B cell (primary cell): ENCODE measurements at regions not wholly inside any gene's neighbourhood (a gene's known extent, or its start where the extent isn't known, plus 50 kb on each side); places are given as distances from the start of the nearest gene placed in this dataset.

ENCODE experiments used
- ATAC-seq: fragments of 200-7000 bp; cut with Tn5 transposase; one replicate; pipeline ENCODE4 v1.10.0; 2021; ENCODE audit warnings: low read depth, mild to moderate bottlenecking, moderate number of reproducible peaks, moderate library complexity
- CTCF ChIA-PET: fragments of 350-600 bp; sonication (Branson Sonifier 250); formaldehyde crosslinking; loops from one replicate; lab custom pipeline; 2021; ENCODE audit warnings: antibody characterized with exemption, inconsistent platforms; lab: Charles Lee
- POLR2A ChIA-PET: fragments of 350-600 bp; sonication (Branson Sonifier 250); formaldehyde crosslinking; loops from one replicate; lab custom pipeline; 2021; ENCODE audit warnings: antibody characterized with exemption; lab: Charles Lee
- DNase-seq: peaks from one replicate; pipeline ENCODE4 v3.0.0; 2013
- H2AFZ ChIP-seq: 2 replicates; pipeline ENCODE4 v1.6.1; 2012; ENCODE audit warnings: mild to moderate bottlenecking, low read depth, low read length; ENCODE audit not compliant: insufficient read depth, poor library complexity, severe bottlenecking
- H3K27ac ChIP-seq, 2 donors: 1 replicate in 1 of 2; 2 replicates in 1 of 2; pipeline ENCODE4 v1.5.1; 2012 to 2013; ENCODE audit warnings: low read length in 2 of 2, mild to moderate bottlenecking in 2 of 2, moderate library complexity in 1 of 2
- H3K27me3 ChIP-seq, 4 experiments: fragments of 200-600 bp in 1 of 4; sonication (generic) in 1 of 4; replicated peaks in 1 of 4; 1 replicate in 2 of 4; 2 replicates in 2 of 4; pipeline versions ENCODE4 v1.6.1 to v1.7.0; 2013 to 2016; ENCODE audit warnings: low read length in 3 of 4, mild to moderate bottlenecking in 2 of 4, mixed read lengths in 1 of 4, moderate library complexity in 1 of 4; ENCODE audit not compliant: insufficient read depth in 4 of 4, control insufficient read depth in 3 of 4; ENCODE audit errors: control extremely low read depth in 1 of 4
- H3K36me3 ChIP-seq, 2 experiments: replicated peaks in 1 of 2; 1 replicate in 1 of 2; 2 replicates in 1 of 2; pipeline versions ENCODE4 v1.6.1 to v1.7.1; 2013; ENCODE audit warnings: low read length in 1 of 2; ENCODE audit not compliant: insufficient read depth in 2 of 2, control insufficient read depth in 1 of 2; ENCODE audit errors: control extremely low read depth in 1 of 2, extremely low read depth in 1 of 2
- H3K4me1 ChIP-seq, 2 donors: fragments of 200-600 bp in 1 of 2; sonication (generic) in 1 of 2; 1 replicate in 1 of 2; 2 replicates in 1 of 2; pipeline versions ENCODE4 v1.5.1 to v1.6.1; 2013 to 2017; ENCODE audit warnings: low read length in 2 of 2; ENCODE audit not compliant: control insufficient read depth in 2 of 2, insufficient read depth in 2 of 2
- H3K4me2 ChIP-seq: replicated peaks from 2 replicates; pipeline ENCODE3; 2012; ENCODE audit warnings: mild to moderate bottlenecking, low read depth, low read length; ENCODE audit not compliant: poor library complexity, severe bottlenecking
- H3K4me3 ChIP-seq, 5 experiments: fragments of 200-600 bp in 1 of 5; sonication (generic) in 1 of 5; 1 replicate in 3 of 5; 2 replicates in 2 of 5; pipeline versions ENCODE4 v1.5.1 to v1.7.0; 2011 to 2016; ENCODE audit warnings: low read length in 4 of 5, mild to moderate bottlenecking in 4 of 5, low read depth in 2 of 5, control low read depth in 1 of 5, moderate library complexity in 1 of 5; ENCODE audit not compliant: insufficient read depth in 1 of 5; ENCODE audit errors: control extremely low read depth in 1 of 5, extremely low read depth in 1 of 5
- H3K79me2 ChIP-seq: fragments of 200-600 bp; sonication (generic); one replicate; pipeline ENCODE4 v1.6.0; 2016; ENCODE audit warnings: low read length; ENCODE audit not compliant: control insufficient read depth, insufficient read depth
- H3K9ac ChIP-seq: fragments of 200-600 bp; sonication (generic); 2 replicates; pipeline ENCODE4 v1.6.1; 2017; ENCODE audit warnings: mild to moderate bottlenecking, low read length, moderate library complexity
- H3K9me3 ChIP-seq, 3 donors: one replicate each; pipeline versions ENCODE4 v1.6.1 to v1.7.1; 2013; ENCODE audit warnings: low read length in 2 of 3; ENCODE audit not compliant: control insufficient read depth in 2 of 3, insufficient read depth in 1 of 3; ENCODE audit errors: control extremely low read depth in 1 of 3
- H4K20me1 ChIP-seq: 2 replicates; pipeline ENCODE4 v1.6.0; 2012; ENCODE audit warnings: mild to moderate bottlenecking, low read length; ENCODE audit not compliant: insufficient read depth, control insufficient read depth, poor library complexity, severe bottlenecking
- H3K27ac Mint-ChIP-seq: one replicate; pipeline ENCODE4 v1.8.0; 2021; ENCODE audit warnings: mixed read lengths
- H3K27me3 Mint-ChIP-seq: one replicate; pipeline ENCODE4 v1.8.0; 2021; ENCODE audit warnings: mixed read lengths
- H3K4me1 Mint-ChIP-seq: one replicate; pipeline ENCODE4 v1.8.0; 2021; ENCODE audit warnings: mixed read lengths
- H3K4me3 Mint-ChIP-seq: one replicate; pipeline ENCODE4 v1.8.0; 2021; ENCODE audit warnings: mixed read lengths
- H3K9me3 Mint-ChIP-seq: one replicate; pipeline ENCODE4 v1.8.0; 2022; ENCODE audit warnings: mixed read lengths; ENCODE audit not compliant: insufficient read depth
- EZH2 ChIP-seq: IDR thresholded peaks from 2 replicates; pipeline ENCODE4 v1.6.1; 2012; ENCODE audit warnings: borderline replicate concordance, low read depth, mild to moderate bottlenecking, moderate library complexity, low read length; ENCODE audit not compliant: insufficient read depth, poor library complexity, severe bottlenecking
- WGBS: methylation state at CpG from one replicate; pipeline ENCODE4 v1.1.5; 2013; ENCODE audit warnings: missing lambda C conversion rate; ENCODE audit not compliant: insufficient coverage; 5-methylcytosine and 5-hydroxymethylcytosine counted together
- intact Hi-C: fragments of 100-400 bp; cut with micrococcal nuclease; formaldehyde crosslinking; loops from one replicate; pipeline ENCODE4 v1.10.0; 2022
- TF ChIP-seq, protein P1 (sequence below): fragments of 200-600 bp; IDR thresholded peaks from one replicate; pipeline ENCODE4 v1.8.0; 2022; ENCODE audit warnings: antibody characterized with exemption, mild to moderate bottlenecking

DNA sequence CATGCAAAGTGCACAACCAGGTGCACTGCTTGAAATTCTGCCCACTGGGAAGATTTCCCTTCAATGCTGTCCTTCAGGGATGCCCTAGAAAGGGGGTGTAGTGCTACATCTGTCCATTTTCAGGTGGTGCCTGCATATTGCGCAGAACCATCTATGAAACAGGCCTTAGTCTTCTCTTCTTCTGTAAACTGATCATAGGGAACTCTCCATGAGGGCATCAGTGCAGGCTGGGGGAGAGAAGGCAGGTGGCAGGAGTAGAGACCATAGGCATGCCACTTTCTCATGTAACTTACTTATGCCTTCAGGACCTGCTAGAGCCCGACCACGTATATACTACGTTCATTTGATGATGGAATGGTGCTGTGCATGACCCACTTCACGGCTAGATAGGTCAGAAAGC is 912.1 kb downstream of the SLC4A3 start:
- no peak overlapping the region for H3K4me3 ChIP-seq
- no peak overlapping the region for H3K27ac Mint-ChIP-seq
- no peak overlapping the region for H3K4me2 ChIP-seq
- no peaks in the 10 kb centered on the region for H3K36me3 ChIP-seq
- no peaks in the 10 kb centered on the region for H4K20me1 ChIP-seq
- no peak overlapping the region for H2AFZ ChIP-seq
- H3K4me1 Mint-ChIP-seq, result no peaks in the 10 kb centered on the region
- H3K79me2 ChIP-seq, result no peaks in the 10 kb centered on the region
- intact Hi-C loops, result no loop called here
- H3K27ac ChIP-seq, result no peak overlapping the region
- H3K27me3 ChIP-seq, result no peaks in the 10 kb centered on the region
- TF ChIP-seq, protein P1, sequence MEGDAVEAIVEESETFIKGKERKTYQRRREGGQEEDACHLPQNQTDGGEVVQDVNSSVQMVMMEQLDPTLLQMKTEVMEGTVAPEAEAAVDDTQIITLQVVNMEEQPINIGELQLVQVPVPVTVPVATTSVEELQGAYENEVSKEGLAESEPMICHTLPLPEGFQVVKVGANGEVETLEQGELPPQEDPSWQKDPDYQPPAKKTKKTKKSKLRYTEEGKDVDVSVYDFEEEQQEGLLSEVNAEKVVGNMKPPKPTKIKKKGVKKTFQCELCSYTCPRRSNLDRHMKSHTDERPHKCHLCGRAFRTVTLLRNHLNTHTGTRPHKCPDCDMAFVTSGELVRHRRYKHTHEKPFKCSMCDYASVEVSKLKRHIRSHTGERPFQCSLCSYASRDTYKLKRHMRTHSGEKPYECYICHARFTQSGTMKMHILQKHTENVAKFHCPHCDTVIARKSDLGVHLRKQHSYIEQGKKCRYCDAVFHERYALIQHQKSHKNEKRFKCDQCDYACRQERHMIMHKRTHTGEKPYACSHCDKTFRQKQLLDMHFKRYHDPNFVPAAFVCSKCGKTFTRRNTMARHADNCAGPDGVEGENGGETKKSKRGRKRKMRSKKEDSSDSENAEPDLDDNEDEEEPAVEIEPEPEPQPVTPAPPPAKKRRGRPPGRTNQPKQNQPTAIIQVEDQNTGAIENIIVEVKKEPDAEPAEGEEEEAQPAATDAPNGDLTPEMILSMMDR, result no peak
- no peak for TF ChIP-seq EZH2
- no peak overlapping the region for H3K9ac ChIP-seq
- no peak for DNase-seq
- WGBS, result 74% methylated on average over 5 of the region's 5 CpGs
- no peaks in the 10 kb centered on the region for H3K4me1 ChIP-seq
- peaks cover 0 to 3% (median 0%) of the 10 kb centered on the region in 3 donors for H3K9me3 ChIP-seq
- no peaks in the 10 kb centered on the region for H3K27me3 Mint-ChIP-seq
- ATAC-seq, result no peak
- POLR2A ChIA-PET, result no interaction called here
- CTCF ChIA-PET, result no interaction called here
- H3K4me3 Mint-ChIP-seq, result no peak overlapping the region
- H3K9me3 Mint-ChIP-seq, result peaks cover 3% of the 10 kb centered on the region

DNA sequence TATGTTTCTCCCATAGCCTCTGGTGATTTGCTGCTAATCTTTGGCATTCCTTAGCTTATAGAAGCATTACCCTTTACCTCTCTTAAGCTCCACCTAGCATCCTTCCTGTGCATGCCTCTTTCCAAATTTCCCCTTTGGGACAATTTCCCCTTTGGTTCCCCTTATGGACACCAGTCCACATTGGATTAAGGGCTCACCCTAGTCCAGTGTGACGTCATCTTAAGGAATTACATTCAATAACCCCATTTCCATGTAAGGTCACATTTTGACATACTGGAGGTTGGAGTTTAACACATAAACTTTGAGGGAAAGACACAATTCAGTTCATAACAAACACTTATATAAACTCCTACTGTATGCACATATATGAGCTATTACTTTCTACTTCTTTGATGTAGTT is 916.6 kb downstream of the SLC4A3 start:
- Mint-ChIP-seq H3K9me3 (peaks cover 3% of the 10 kb centered on the region), H3K4me1 (no peaks in the 10 kb centered on the region), H3K4me3 (no peak overlapping the region), H3K27ac (no peak overlapping the region), H3K27me3 (no peaks in the 10 kb centered on the region)
- intact Hi-C loops, result no loop called here
- Histone ChIP-seq H4K20me1 (no peaks in the 10 kb centered on the region), H3K9ac (no peak overlapping the region), H2AFZ (no peak overlapping the region), H3K27ac (no peak overlapping the region), H3K27me3 (no peaks in the 10 kb centered on the region), H3K4me3 (no peak overlapping the region), H3K4me2 (no peak overlapping the region), H3K4me1 (no peaks in the 10 kb centered on the region), H3K79me2 (no peaks in the 10 kb centered on the region), H3K36me3 (no peaks in the 10 kb centered on the region), H3K9me3 (no peaks in the 10 kb centered on the region)
- ATAC-seq (no peak), DNase-seq (no peak)
- WGBS, result no CpG with 5 or more reads among the region's 1 CpG
- ChIA-PET POLR2A (no interaction called here), CTCF (no interaction called here)
- no peak for TF ChIP-seq EZH2
- TF ChIP-seq, protein P1, result no peak
